22Rv1 (cell line): ENCODE measurements at regions not wholly inside any gene's neighbourhood (a gene's known extent, or its start where the extent isn't known, plus 50 kb on each side); places are given as distances from the start of the nearest gene placed in this dataset.

Experiments
- CTCF ChIP-seq: fragments of 450-650 bp; IDR thresholded peaks from 2 replicates; pipeline ENCODE4 v1.5.1; 2017; ENCODE audit warnings: mild to moderate bottlenecking
- ZFX ChIP-seq: fragments of 450-650 bp; IDR thresholded peaks from 2 replicates; pipeline ENCODE4 v1.6.1; 2017; ENCODE audit warnings: antibody characterized with exemption, borderline replicate concordance

GRCh38 chr21:24220446-24220845 lies 1386.8 kb downstream of the MRPL39 start:
- TF ChIP-seq CTCF (no peak), ZFX (no peak)
